NB4 (cell line): ENCODE measurements at regions not wholly inside any gene's neighbourhood (a gene's known extent, or its start where the extent isn't known, plus 50 kb on each side); places are given as distances from the start of the nearest gene placed in this dataset.

ENCODE experiments used
- CTCF ChIP-seq: IDR thresholded peaks from one replicate; pipeline ENCODE4 v1.5.1; 2012; ENCODE audit warnings: low read depth, low read length
- POLR2A ChIP-seq: IDR thresholded peaks from 2 replicates; pipeline ENCODE4 v1.6.1; 2011; ENCODE audit warnings: mild to moderate bottlenecking; ENCODE audit not compliant: insufficient read length; ENCODE audit errors: extremely low read depth

GRCh38 chr4:189081826-189082225, 858.8 kb upstream of the FRG1 start:
- TF ChIP-seq CTCF (no peak), POLR2A (no peak)
